ENCODE measurements at regions not wholly inside any gene's neighbourhood (a gene's known extent, or its start where the extent isn't known, plus 50 kb on each side); places are given as distances from the start of the nearest gene placed in this dataset.
"Not testable (repeated sequence)": the region's sequence is repeated elsewhere in the genome, so short reads cannot be mapped to it uniquely, and the experiment has no call there.

- DNase-seq (ENCODE audit: low read depth), result no peak
Observed at GRCh38 chr4:126358041-126358440, 1043.3 kb downstream of the FAT4 start.

DNA sequence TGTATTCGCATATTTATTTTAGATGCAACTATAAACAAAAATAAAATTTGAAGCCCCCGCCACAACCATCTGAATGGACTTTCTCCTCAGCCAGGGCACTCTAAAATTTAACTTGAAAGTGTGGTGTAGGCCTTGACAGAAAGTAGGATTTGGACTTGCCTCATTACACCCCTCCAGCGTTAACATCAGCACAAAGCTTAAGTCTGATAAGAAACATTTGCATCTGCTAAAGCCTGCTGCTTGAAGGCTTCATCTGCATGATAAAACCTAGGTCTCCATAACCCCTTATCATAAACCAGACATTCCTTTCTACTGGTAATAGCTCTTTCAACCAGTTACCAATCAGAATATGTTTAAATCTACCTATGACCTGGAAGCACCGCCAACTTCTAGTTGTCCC is 1046.5 kb downstream of the FAT4 start:
- no peak for DNase-seq (ENCODE audit: low read depth)

DNA sequence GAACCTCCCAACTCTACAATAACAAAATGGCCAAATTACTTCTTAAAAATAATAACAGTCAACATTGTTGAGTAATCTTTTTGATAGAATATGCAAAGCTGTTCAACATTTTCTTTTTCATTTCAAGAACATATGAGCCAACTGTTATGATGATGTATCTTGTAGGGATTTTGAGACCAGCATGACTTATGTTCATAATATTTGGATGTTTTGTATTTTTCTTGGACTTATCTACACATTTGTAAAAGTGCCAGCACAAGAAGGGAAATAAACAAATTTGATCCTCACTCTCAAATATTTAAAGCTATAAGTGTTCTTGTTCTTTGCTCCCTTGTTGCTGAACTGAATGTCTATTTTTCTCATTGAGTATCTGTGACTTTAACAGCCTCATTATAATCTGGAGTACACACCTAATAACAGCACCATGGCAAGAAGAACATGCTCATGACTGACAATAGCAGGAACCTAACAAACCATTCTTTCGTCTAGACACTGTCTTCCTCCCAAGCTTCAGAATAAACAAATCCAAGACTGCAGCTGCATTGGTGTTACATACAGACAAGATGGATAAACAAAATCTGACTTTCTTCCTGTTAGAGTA is 1049.7 kb downstream of the FAT4 start:
- no peak for DNase-seq (ENCODE audit: low read depth)

DNA sequence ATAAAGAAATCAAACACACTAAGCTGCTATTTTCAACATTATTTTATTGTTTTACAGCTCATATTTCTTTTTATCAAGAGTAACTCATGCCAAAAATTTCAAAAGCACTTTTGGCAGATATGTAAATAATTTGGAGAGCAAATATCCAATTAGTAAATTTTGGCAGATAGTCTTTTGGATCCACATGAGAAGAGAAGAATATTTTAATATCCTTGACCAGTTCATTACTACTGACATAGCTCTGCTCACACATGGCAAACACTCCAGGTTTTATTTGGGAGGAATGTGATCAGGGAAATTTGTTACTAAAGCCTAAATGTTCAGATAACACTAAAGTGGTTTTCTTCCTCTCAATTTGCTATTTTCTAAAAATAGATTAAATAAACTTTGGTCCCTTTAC is 1054.3 kb downstream of the FAT4 start:
- no peak for DNase-seq (ENCODE audit: low read depth)

DNA sequence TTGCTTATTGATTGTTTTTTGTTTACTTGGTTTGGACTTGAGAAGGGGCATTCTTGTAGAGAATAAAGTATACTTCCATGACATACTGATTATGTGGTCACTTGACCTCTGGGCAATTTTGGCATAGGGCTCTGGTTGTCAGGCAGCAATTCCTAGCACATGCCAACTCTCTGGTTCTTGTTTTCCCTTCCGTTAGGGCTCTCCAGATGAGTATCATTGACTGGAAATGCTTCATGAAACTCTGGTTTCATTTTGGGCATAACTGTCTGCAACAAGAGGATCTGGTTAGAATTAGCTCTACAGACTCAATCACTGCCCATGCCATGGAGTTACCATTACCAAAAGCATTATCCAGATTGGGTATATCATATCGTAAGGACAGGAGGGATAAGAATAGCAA is 1057.9 kb downstream of the FAT4 start:
- no peak for DNase-seq (ENCODE audit: low read depth)

DNA sequence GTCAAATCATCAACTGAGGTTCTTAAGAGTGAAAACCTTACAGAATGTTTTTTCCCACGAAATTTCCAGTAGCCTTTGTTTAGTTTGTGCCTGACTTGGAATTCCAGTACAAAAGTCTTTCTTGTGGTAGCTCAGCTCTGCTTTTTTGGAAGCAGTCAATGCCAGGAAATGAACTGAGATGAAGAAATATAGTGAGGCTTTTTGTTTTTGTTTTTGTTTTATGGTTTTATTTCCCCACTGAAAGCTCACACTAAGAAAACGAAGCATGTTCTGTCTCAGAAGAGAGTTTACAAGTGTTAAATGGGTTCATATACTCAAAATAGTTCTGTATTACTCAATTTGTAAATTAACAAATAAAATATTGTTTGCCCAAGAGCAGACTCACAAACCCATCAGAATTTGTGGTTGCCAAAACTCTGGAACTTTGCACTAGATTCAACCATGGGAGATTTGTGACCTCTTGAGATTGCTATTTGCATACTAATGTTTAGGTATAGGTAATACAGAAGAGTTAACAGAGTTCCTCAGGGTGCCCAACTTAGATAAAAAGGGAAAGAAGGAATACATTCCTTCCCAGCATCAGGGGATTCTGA is 1060.8 kb downstream of the FAT4 start:
- no peak for DNase-seq (ENCODE audit: low read depth)

- no peak for DNase-seq (ENCODE audit: low read depth)
Observed at GRCh38 chr4:126385954-126386353, 1071.2 kb downstream of the FAT4 start.

DNA sequence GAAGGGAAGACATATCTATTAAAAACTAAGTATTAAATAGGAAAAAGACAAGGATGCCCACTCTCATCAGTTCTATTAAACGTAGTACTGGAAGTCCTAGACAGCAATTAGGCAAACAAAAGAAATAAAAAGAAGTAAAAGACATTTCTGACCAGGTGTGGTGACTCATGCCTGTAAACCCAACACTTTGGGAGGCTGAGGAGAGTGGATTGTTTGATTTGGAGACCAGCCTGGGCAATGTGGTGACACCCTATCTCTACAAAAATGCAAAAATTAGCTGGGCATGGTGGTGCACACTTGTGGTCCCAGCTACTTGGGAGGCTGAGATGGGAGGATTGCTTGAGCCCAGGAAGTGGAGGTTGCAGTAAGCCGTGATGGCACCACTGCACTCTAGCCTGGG is 1071.8 kb downstream of the FAT4 start:
- DNase-seq (ENCODE audit: low read depth), result no peak

- DNase-seq (ENCODE audit: low read depth), result no peak
Observed at GRCh38 chr4:126395664-126396063, 1080.9 kb downstream of the FAT4 start.

DNA sequence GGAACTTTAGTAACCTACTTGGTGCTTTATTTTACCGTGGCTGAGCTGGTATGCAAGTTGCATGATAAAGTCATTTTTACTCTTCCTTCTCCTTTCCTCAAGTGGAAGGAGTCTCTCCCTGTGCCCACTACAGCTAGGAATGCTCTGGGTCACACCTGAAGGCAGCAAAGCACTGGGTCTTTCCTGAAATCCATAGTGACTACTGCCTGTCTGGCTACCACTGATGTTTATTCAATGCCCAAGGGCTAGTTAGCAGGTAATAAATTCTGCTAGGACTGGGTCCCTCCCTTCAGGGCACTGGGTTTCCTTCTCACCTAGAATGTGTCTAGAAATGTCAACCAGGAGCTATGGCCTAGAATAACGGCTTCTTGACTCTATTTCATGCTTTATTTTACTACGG is 1081.4 kb downstream of the FAT4 start:
- no peak for DNase-seq (ENCODE audit: low read depth)

DNA sequence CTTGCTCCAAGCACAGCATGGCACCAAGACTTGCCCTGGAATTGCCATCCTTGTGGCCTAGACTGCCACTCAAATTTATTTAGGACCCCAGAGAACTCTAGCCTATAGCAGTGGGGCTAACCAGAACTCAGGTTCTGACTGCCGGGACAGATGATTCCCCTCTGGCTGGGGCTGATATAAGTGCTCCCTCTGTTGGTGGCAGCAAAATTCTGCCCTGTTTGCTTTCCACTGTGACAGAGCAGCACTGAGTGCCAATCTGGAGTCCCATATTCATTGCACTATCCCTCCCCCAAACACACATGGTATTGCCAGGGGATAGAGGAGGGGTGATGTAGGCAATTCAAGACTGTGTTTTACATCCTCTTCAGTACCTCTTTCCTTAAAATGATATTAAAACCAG is 1081.9 kb downstream of the FAT4 start:
- DNase-seq (ENCODE audit: low read depth), result no peak

DNA sequence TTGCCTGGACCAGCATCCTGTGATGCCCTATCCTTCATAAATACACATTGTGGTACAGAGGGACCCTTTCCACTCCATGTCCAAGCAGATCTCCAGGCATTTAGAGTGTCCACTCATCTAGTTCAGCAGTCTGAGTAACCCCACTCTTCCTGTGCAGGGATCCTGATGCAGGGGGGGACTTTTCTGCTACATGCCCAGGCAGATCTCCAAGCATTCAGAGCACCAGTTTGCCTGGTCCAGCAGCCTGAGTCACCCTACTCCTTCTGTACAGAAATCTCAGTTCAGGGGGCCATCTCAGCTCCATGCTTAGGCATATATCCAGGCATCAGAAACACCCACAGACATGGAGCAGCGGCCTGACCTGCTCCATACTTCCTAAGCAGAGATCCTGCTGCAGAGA is 1089.8 kb downstream of the FAT4 start:
- DNase-seq (ENCODE audit: low read depth), result no peak

GRCh38 chr4:126405369-126405982 is 1090.7 kb downstream of the FAT4 start:
- no peak for DNase-seq (ENCODE audit: low read depth)

DNA sequence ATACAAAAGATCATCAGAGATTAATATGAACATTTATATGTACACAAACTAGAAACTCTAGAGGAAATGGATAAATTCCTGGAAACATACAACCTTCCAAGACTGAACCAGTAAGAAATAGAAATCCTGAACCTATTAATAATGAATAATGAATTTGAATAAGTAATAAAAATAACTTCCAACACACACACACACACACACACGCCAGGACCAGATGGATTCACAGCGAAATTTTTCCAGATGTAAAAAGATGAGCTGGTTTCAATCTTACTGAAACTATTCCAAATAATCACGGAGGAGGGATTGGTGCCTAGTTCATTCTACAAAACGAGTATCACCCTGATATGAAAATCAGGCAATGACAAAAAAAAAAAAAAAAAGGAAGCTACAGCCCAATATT is 1095.0 kb downstream of the FAT4 start:
- DNase-seq (ENCODE audit: low read depth), result no peak

DNA sequence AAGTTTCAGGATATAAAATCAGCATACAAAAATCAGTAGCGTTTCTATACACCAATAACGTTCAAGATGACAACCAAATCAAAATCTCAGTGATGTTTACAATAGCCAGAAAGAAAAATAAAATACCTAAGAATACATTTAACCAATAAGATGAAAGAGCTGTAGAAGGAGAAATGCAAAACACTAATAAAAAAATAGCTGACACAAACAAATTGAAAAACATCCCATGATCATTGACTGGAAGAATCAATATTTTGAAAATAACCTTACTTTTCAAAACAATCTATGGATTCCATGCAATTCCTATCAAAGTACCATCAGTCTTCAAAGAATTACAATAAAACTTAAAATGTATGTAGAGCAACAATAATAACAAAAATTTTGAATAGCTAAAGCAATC is 1096.3 kb downstream of the FAT4 start:
- DNase-seq (ENCODE audit: low read depth), result no peak

DNA sequence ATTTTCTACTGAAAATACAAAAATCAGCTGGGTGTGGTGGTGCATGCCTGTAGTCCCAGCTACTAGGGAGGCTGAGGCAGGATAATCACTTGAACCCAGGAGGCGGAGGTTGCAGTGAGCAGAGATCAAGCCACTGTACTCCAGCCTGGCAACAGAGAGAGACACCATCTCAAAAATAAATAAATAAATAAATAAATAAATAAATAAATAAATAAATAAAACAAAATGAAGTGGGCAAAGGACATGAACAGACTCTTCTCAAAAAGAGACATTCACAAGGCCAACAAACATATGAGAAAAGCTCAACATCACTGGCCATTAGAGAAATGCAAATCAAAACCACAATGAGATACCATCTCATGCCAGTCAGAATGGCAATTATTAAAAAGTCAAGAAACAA is 1097.6 kb downstream of the FAT4 start:
- not testable (repeated sequence) for DNase-seq (ENCODE audit: low read depth)

DNA sequence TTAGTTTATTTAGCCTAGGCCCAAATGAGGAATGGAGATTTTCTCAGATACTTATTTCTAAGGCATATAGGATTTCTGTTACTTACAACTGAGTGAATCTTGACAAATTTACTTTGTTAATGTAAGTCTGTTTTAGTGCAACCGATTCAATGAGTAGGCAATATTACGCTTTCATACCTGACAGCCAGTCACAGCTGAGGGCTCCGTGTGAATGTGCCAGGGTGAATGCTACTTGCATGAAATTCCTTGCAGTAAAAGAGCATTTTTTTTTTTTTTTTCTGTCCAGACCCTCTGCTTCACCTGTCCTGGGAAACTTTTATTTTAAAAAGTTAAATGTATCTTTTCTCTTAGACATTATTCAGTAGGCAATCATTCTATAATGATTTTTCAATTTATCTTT is 1100.0 kb downstream of the FAT4 start:
- DNase-seq (ENCODE audit: low read depth), result no peak

DNA sequence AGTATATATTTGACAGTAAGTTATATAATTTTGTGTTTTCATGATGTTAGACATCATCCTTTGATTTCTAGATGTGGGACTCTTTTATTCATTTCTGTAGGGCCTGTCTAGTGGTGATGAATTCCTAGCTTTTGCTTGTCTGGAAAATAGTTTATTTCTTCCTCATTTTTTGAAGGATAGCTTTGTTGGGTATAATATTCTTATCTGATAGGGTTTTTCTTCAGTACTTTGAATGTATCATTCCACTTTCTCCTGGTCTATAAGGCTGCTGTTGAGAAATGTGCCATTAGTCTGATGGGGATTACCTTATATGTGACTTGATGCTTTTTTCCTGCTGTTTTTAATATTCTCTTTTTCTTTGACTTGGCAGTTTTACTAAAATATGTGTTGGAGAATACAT is 1104.5 kb downstream of the FAT4 start:
- DNase-seq (ENCODE audit: low read depth), result no peak

- DNase-seq (ENCODE audit: low read depth), result no peak
Observed at GRCh38 chr4:126427853-126428252, 1113.1 kb downstream of the FAT4 start.

- DNase-seq (ENCODE audit: low read depth), result no peak
Observed at GRCh38 chr4:126431049-126431448, 1116.3 kb downstream of the FAT4 start.

- no peak for DNase-seq (ENCODE audit: low read depth)
Observed at GRCh38 chr4:126435491-126435890, 1120.7 kb downstream of the FAT4 start.

- DNase-seq (ENCODE audit: low read depth), result no peak
Observed at GRCh38 chr4:126440297-126440696, 1125.5 kb downstream of the FAT4 start.

DNA sequence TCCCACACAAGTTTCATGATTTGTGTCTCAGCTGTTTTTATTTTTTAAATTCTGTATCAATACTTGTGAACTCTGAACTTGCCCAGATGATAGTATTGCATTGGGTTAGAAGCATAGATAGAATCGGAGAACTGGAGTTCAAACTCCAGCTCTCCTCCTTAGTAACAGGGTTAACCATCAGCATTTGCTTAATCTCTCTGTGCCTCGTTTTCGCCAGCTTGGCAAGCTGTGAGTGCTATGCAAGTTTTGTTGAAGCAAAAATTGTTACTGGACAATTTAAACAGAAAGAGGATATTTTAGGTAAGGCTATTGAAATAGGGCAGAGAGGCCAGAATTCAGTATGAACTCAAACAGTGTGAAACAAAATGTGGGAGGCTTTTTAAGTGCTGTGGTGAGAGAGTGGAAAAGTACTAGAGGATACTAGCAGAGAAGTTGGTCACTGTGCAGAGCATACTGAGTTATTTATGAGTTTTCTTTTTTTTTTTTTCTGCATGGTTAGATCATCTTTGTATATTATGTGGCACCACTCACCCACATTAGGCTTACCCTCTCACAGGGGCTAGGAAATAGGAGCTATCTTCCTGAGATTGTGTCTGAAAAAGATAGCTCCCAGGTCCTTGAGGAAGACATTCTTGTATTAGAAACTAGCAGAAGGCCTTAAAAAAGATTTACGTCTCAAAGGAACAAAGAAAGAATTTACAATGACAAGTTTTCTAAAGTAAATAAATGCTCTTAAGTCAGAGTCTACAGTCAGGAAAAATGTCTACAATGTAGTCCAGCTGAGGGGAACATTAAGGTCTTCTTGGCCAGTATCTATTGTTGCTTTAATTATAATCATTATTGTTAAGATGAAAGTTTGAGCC is 1126.6 kb downstream of the FAT4 start:
- DNase-seq (ENCODE audit: low read depth), result no peak

All from GM04504 (cell line).